B cell (primary cell): ENCODE measurements at regions not wholly inside any gene's neighbourhood (a gene's known extent, or its start where the extent isn't known, plus 50 kb on each side); places are given as distances from the start of the nearest gene placed in this dataset.

ENCODE experiments used
- ATAC-seq: fragments of 200-7000 bp; cut with Tn5 transposase; one replicate; pipeline ENCODE4 v1.10.0; 2021; ENCODE audit warnings: low read depth, mild to moderate bottlenecking, moderate number of reproducible peaks, moderate library complexity
- CTCF ChIA-PET: fragments of 350-600 bp; sonication (Branson Sonifier 250); formaldehyde crosslinking; loops from one replicate; lab custom pipeline; 2021; ENCODE audit warnings: antibody characterized with exemption, inconsistent platforms; lab: Charles Lee
- POLR2A ChIA-PET: fragments of 350-600 bp; sonication (Branson Sonifier 250); formaldehyde crosslinking; loops from one replicate; lab custom pipeline; 2021; ENCODE audit warnings: antibody characterized with exemption; lab: Charles Lee
- DNase-seq: peaks from one replicate; pipeline ENCODE4 v3.0.0; 2013
- H2AFZ ChIP-seq: 2 replicates; pipeline ENCODE4 v1.6.1; 2012; ENCODE audit warnings: mild to moderate bottlenecking, low read depth, low read length; ENCODE audit not compliant: insufficient read depth, poor library complexity, severe bottlenecking
- H3K27ac ChIP-seq, 2 donors: 1 replicate in 1 of 2; 2 replicates in 1 of 2; pipeline ENCODE4 v1.5.1; 2012 to 2013; ENCODE audit warnings: low read length in 2 of 2, mild to moderate bottlenecking in 2 of 2, moderate library complexity in 1 of 2
- H3K27me3 ChIP-seq, 4 experiments: fragments of 200-600 bp in 1 of 4; sonication (generic) in 1 of 4; replicated peaks in 1 of 4; 1 replicate in 2 of 4; 2 replicates in 2 of 4; pipeline versions ENCODE4 v1.6.1 to v1.7.0; 2013 to 2016; ENCODE audit warnings: low read length in 3 of 4, mild to moderate bottlenecking in 2 of 4, mixed read lengths in 1 of 4, moderate library complexity in 1 of 4; ENCODE audit not compliant: insufficient read depth in 4 of 4, control insufficient read depth in 3 of 4; ENCODE audit errors: control extremely low read depth in 1 of 4
- H3K36me3 ChIP-seq, 2 experiments: replicated peaks in 1 of 2; 1 replicate in 1 of 2; 2 replicates in 1 of 2; pipeline versions ENCODE4 v1.6.1 to v1.7.1; 2013; ENCODE audit warnings: low read length in 1 of 2; ENCODE audit not compliant: insufficient read depth in 2 of 2, control insufficient read depth in 1 of 2; ENCODE audit errors: control extremely low read depth in 1 of 2, extremely low read depth in 1 of 2
- H3K4me1 ChIP-seq, 2 donors: fragments of 200-600 bp in 1 of 2; sonication (generic) in 1 of 2; 1 replicate in 1 of 2; 2 replicates in 1 of 2; pipeline versions ENCODE4 v1.5.1 to v1.6.1; 2013 to 2017; ENCODE audit warnings: low read length in 2 of 2; ENCODE audit not compliant: control insufficient read depth in 2 of 2, insufficient read depth in 2 of 2
- H3K4me2 ChIP-seq: replicated peaks from 2 replicates; pipeline ENCODE3; 2012; ENCODE audit warnings: mild to moderate bottlenecking, low read depth, low read length; ENCODE audit not compliant: poor library complexity, severe bottlenecking
- H3K4me3 ChIP-seq, 5 experiments: fragments of 200-600 bp in 1 of 5; sonication (generic) in 1 of 5; 1 replicate in 3 of 5; 2 replicates in 2 of 5; pipeline versions ENCODE4 v1.5.1 to v1.7.0; 2011 to 2016; ENCODE audit warnings: low read length in 4 of 5, mild to moderate bottlenecking in 4 of 5, low read depth in 2 of 5, control low read depth in 1 of 5, moderate library complexity in 1 of 5; ENCODE audit not compliant: insufficient read depth in 1 of 5; ENCODE audit errors: control extremely low read depth in 1 of 5, extremely low read depth in 1 of 5
- H3K79me2 ChIP-seq: fragments of 200-600 bp; sonication (generic); one replicate; pipeline ENCODE4 v1.6.0; 2016; ENCODE audit warnings: low read length; ENCODE audit not compliant: control insufficient read depth, insufficient read depth
- H3K9ac ChIP-seq: fragments of 200-600 bp; sonication (generic); 2 replicates; pipeline ENCODE4 v1.6.1; 2017; ENCODE audit warnings: mild to moderate bottlenecking, low read length, moderate library complexity
- H3K9me3 ChIP-seq, 3 donors: one replicate each; pipeline versions ENCODE4 v1.6.1 to v1.7.1; 2013; ENCODE audit warnings: low read length in 2 of 3; ENCODE audit not compliant: control insufficient read depth in 2 of 3, insufficient read depth in 1 of 3; ENCODE audit errors: control extremely low read depth in 1 of 3
- H4K20me1 ChIP-seq: 2 replicates; pipeline ENCODE4 v1.6.0; 2012; ENCODE audit warnings: mild to moderate bottlenecking, low read length; ENCODE audit not compliant: insufficient read depth, control insufficient read depth, poor library complexity, severe bottlenecking
- H3K27ac Mint-ChIP-seq: one replicate; pipeline ENCODE4 v1.8.0; 2021; ENCODE audit warnings: mixed read lengths
- H3K27me3 Mint-ChIP-seq: one replicate; pipeline ENCODE4 v1.8.0; 2021; ENCODE audit warnings: mixed read lengths
- H3K4me1 Mint-ChIP-seq: one replicate; pipeline ENCODE4 v1.8.0; 2021; ENCODE audit warnings: mixed read lengths
- H3K4me3 Mint-ChIP-seq: one replicate; pipeline ENCODE4 v1.8.0; 2021; ENCODE audit warnings: mixed read lengths
- H3K9me3 Mint-ChIP-seq: one replicate; pipeline ENCODE4 v1.8.0; 2022; ENCODE audit warnings: mixed read lengths; ENCODE audit not compliant: insufficient read depth
- EZH2 ChIP-seq: IDR thresholded peaks from 2 replicates; pipeline ENCODE4 v1.6.1; 2012; ENCODE audit warnings: borderline replicate concordance, low read depth, mild to moderate bottlenecking, moderate library complexity, low read length; ENCODE audit not compliant: insufficient read depth, poor library complexity, severe bottlenecking
- WGBS: methylation state at CpG from one replicate; pipeline ENCODE4 v1.1.5; 2013; ENCODE audit warnings: missing lambda C conversion rate; ENCODE audit not compliant: insufficient coverage; 5-methylcytosine and 5-hydroxymethylcytosine counted together
- intact Hi-C: fragments of 100-400 bp; cut with micrococcal nuclease; formaldehyde crosslinking; loops from one replicate; pipeline ENCODE4 v1.10.0; 2022
- TF ChIP-seq, protein P1 (sequence below): fragments of 200-600 bp; IDR thresholded peaks from one replicate; pipeline ENCODE4 v1.8.0; 2022; ENCODE audit warnings: antibody characterized with exemption, mild to moderate bottlenecking

- Histone ChIP-seq H3K4me1 (no peaks in the 10 kb centered on the region), H3K4me3 (no peak overlapping the region), H4K20me1 (no peaks in the 10 kb centered on the region), H2AFZ (no peak overlapping the region), H3K27ac (no peak overlapping the region), H3K27me3 (no peaks in the 10 kb centered on the region), H3K9ac (no peak overlapping the region), H3K4me2 (no peak overlapping the region), H3K36me3 (no peaks in the 10 kb centered on the region), H3K79me2 (no peaks in the 10 kb centered on the region), H3K9me3 (peaks cover 2 to 9% (median 3%) of the 10 kb centered on the region in 3 donors)
- WGBS = no CpG with 5 or more reads among the region's 5 CpGs
- no peak for DNase-seq
- Mint-ChIP-seq H3K4me1 (no peaks in the 10 kb centered on the region), H3K27ac (no peak overlapping the region), H3K27me3 (no peaks in the 10 kb centered on the region), H3K9me3 (peaks cover 6% of the 10 kb centered on the region), H3K4me3 (no peak overlapping the region)
- ATAC-seq = no peak
- CTCF ChIA-PET = no interaction called here
- no peak for TF ChIP-seq EZH2
- TF ChIP-seq, protein P1, sequence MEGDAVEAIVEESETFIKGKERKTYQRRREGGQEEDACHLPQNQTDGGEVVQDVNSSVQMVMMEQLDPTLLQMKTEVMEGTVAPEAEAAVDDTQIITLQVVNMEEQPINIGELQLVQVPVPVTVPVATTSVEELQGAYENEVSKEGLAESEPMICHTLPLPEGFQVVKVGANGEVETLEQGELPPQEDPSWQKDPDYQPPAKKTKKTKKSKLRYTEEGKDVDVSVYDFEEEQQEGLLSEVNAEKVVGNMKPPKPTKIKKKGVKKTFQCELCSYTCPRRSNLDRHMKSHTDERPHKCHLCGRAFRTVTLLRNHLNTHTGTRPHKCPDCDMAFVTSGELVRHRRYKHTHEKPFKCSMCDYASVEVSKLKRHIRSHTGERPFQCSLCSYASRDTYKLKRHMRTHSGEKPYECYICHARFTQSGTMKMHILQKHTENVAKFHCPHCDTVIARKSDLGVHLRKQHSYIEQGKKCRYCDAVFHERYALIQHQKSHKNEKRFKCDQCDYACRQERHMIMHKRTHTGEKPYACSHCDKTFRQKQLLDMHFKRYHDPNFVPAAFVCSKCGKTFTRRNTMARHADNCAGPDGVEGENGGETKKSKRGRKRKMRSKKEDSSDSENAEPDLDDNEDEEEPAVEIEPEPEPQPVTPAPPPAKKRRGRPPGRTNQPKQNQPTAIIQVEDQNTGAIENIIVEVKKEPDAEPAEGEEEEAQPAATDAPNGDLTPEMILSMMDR = no peak
- intact Hi-C loops = no loop called here
- POLR2A ChIA-PET = no interaction called here
Measured at GRCh38 chr18:71844814-71845213, 699.3 kb downstream of the CBLN2 start.

GRCh38 chr18:71842666-71843065 is 701.5 kb downstream of the CBLN2 start:
- no peak overlapping the region for H3K4me3 Mint-ChIP-seq
- DNase-seq = no peak
- intact Hi-C loops = no loop called here
- H4K20me1 ChIP-seq = no peaks in the 10 kb centered on the region
- H3K9ac ChIP-seq = no peak overlapping the region
- H3K4me1 Mint-ChIP-seq = no peaks in the 10 kb centered on the region
- H3K9me3 Mint-ChIP-seq = no peaks in the 10 kb centered on the region
- CTCF ChIA-PET = no interaction called here
- H3K4me3 ChIP-seq = no peak overlapping the region
- TF ChIP-seq, protein P1 = no peak
- TF ChIP-seq EZH2 = no peak
- H3K4me1 ChIP-seq = no peaks in the 10 kb centered on the region
- no peak overlapping the region for H2AFZ ChIP-seq
- H3K9me3 ChIP-seq = peaks cover 0 to 3% (median 2%) of the 10 kb centered on the region in 3 donors
- H3K27ac ChIP-seq = no peak overlapping the region
- no peak for ATAC-seq
- no peaks in the 10 kb centered on the region for H3K36me3 ChIP-seq
- H3K4me2 ChIP-seq = no peak overlapping the region
- POLR2A ChIA-PET = no interaction called here
- H3K79me2 ChIP-seq = no peaks in the 10 kb centered on the region
- no peaks in the 10 kb centered on the region for H3K27me3 Mint-ChIP-seq
- WGBS = 80% methylated on average over 1 of the region's 5 CpGs
- no peak overlapping the region for H3K27ac Mint-ChIP-seq
- H3K27me3 ChIP-seq = no peaks in the 10 kb centered on the region
